ENCODE measurements at regions not wholly inside any gene's neighbourhood (a gene's known extent, or its start where the extent isn't known, plus 50 kb on each side); places are given as distances from the start of the nearest gene placed in this dataset.

DNA sequence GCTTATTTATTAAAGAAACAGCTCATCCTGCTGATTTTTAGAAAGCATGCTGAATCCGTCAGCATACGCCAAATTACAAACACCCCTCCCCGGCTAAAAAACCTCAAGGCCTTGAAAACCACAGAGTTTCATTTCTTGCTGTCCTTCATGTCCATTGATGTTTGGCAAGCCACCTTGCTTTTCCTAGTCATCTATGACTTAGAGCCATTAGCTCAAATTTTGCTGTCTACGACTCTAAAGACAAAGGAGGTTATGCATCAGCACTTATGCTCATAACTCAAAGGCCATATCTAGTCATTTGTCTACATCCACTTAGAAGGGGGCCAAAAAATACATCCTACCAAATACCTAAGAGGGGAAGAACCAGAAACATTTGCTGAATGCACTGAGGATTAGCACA is 925.1 kb downstream of the PCDH7 start:
- TF ChIP-seq EZH2 (IDR thresholded peaks at IDR 0.05; ENCODE audit: insufficient read depth, poor library complexity, severe bottlenecking) (no peak), EZH2phosphoT487 (IDR thresholded peaks at IDR 0.05; ENCODE audit: insufficient read depth, low read depth) (no peak)
